Retinal pigment epithelial cell (primary cell): ENCODE measurements at regions not wholly inside any gene's neighbourhood (a gene's known extent, or its start where the extent isn't known, plus 50 kb on each side); places are given as distances from the start of the nearest gene placed in this dataset.
"Not testable (repeated sequence)": the region's sequence is repeated elsewhere in the genome, so short reads cannot be mapped to it uniquely, and the experiment has no call there.

Experiments used
- DNase-seq: peaks from one replicate; pipeline ENCODE4 v3.0.0-alpha.2; 2010; ENCODE audit warnings: low read depth
- H3K4me3 ChIP-seq: 2 replicates; pipeline ENCODE4 v1.5.1; 2011; ENCODE audit warnings: mild to moderate bottlenecking, low read length, control low read depth, moderate library complexity
- CTCF ChIP-seq: conservative IDR thresholded peaks from 2 replicates; pipeline ENCODE4 v1.5.1; 2011; ENCODE audit warnings: low read depth, low read length, control low read depth, inconsistent platforms

GRCh38 chr16:63652091-63652490 is 1469.8 kb downstream of the CDH11 start:
- DNase-seq: no peak
- no peak for TF ChIP-seq CTCF

GRCh38 chr16:63650550-63650949 is 1471.3 kb downstream of the CDH11 start:
- no peak for DNase-seq
- TF ChIP-seq CTCF: no peak
- H3K4me3 ChIP-seq: no peak overlapping the region

More at GRCh38 chr16:63652091-63652490, 1469.8 kb downstream of the CDH11 start:
- H3K4me3 ChIP-seq: no peak overlapping the region

GRCh38 chr16:63633706-63634445 is 1488.0 kb downstream of the CDH11 start:
- DNase-seq, H3K4me3 ChIP-seq: not testable (repeated sequence)

GRCh38 chr16:63629272-63629671 is 1492.6 kb downstream of the CDH11 start:
- H3K4me3 ChIP-seq: no peak overlapping the region
- no peak for DNase-seq
- no peak for TF ChIP-seq CTCF

GRCh38 chr16:63628812-63629211 is 1493.1 kb downstream of the CDH11 start:
- no peak for TF ChIP-seq CTCF
- no peak overlapping the region for H3K4me3 ChIP-seq
- DNase-seq: no peak

GRCh38 chr16:63625126-63625525 is 1496.7 kb downstream of the CDH11 start:
- DNase-seq: no peak
- no peak for TF ChIP-seq CTCF
- H3K4me3 ChIP-seq: no peak overlapping the region

- DNase-seq: no peak
- TF ChIP-seq CTCF: no peak
- H3K4me3 ChIP-seq: no peak overlapping the region
Measured at GRCh38 chr16:63623551-63624039, 1498.3 kb downstream of the CDH11 start.
